ENCODE measurements at regions not wholly inside any gene's neighbourhood (a gene's known extent, or its start where the extent isn't known, plus 50 kb on each side); places are given as distances from the start of the nearest gene placed in this dataset.
"Not testable (repeated sequence)": the region's sequence is repeated elsewhere in the genome, so short reads cannot be mapped to it uniquely, and the experiment has no call there.

GRCh38 chr1:190832511-190832910 lies 354.8 kb upstream of the BRINP3 start:
- no peak for DNase-seq (ENCODE audit: low read depth)

- no peak for DNase-seq (ENCODE audit: low read depth)
Measured at GRCh38 chr1:190835658-190836057, 358.0 kb upstream of the BRINP3 start.

- not testable (repeated sequence) for DNase-seq (ENCODE audit: low read depth)
Measured at GRCh38 chr1:190837200-190837599, 359.5 kb upstream of the BRINP3 start.

GRCh38 chr1:190837888-190838287 lies 360.2 kb upstream of the BRINP3 start:
- DNase-seq (ENCODE audit: low read depth), result no peak

- no peak for DNase-seq (ENCODE audit: low read depth)
Measured at GRCh38 chr1:190847166-190847565, 369.5 kb upstream of the BRINP3 start.

- DNase-seq (ENCODE audit: low read depth), result no peak
Measured at GRCh38 chr1:190849346-190849745, 371.7 kb upstream of the BRINP3 start.

- no peak for DNase-seq (ENCODE audit: low read depth)
Measured at GRCh38 chr1:190852611-190853010, 374.9 kb upstream of the BRINP3 start.

- DNase-seq (ENCODE audit: low read depth), result no peak
Measured at GRCh38 chr1:190858140-190858539, 380.5 kb upstream of the BRINP3 start.

- no peak for DNase-seq (ENCODE audit: low read depth)
Measured at GRCh38 chr1:190864013-190864641, 386.5 kb upstream of the BRINP3 start.

- no peak for DNase-seq (ENCODE audit: low read depth)
Measured at GRCh38 chr1:190880352-190880751, 402.7 kb upstream of the BRINP3 start.

GRCh38 chr1:190881064-190881463 lies 403.4 kb upstream of the BRINP3 start:
- DNase-seq (ENCODE audit: low read depth), result no peak

- DNase-seq (ENCODE audit: low read depth), result no peak
Measured at GRCh38 chr1:190897233-190897632, 419.6 kb upstream of the BRINP3 start.

GRCh38 chr1:190904091-190904695 lies 426.5 kb upstream of the BRINP3 start:
- DNase-seq (ENCODE audit: low read depth), result no peak

GRCh38 chr1:190906206-190906725 lies 428.6 kb upstream of the BRINP3 start:
- no peak for DNase-seq (ENCODE audit: low read depth)

- DNase-seq (ENCODE audit: low read depth), result no peak
Measured at GRCh38 chr1:190908246-190908645, 430.6 kb upstream of the BRINP3 start.

GRCh38 chr1:190908691-190909090 lies 431.0 kb upstream of the BRINP3 start:
- DNase-seq (ENCODE audit: low read depth), result no peak

- DNase-seq (ENCODE audit: low read depth), result no peak
Measured at GRCh38 chr1:190935925-190936324, 458.3 kb upstream of the BRINP3 start.

GRCh38 chr1:190936337-190936736 lies 458.7 kb upstream of the BRINP3 start:
- DNase-seq (ENCODE audit: low read depth), result no peak

- DNase-seq (ENCODE audit: low read depth), result no peak
Measured at GRCh38 chr1:190940951-190941350, 463.3 kb upstream of the BRINP3 start.

- DNase-seq (ENCODE audit: low read depth), result no peak
Measured at GRCh38 chr1:190942475-190942874, 464.8 kb upstream of the BRINP3 start.

- not testable (repeated sequence) for DNase-seq (ENCODE audit: low read depth)
Measured at GRCh38 chr1:190943722-190944121, 466.1 kb upstream of the BRINP3 start.

- DNase-seq (ENCODE audit: low read depth), result no peak
Measured at GRCh38 chr1:190949939-190950338, 472.3 kb upstream of the BRINP3 start.

GRCh38 chr1:190957565-190957964 lies 479.9 kb upstream of the BRINP3 start:
- DNase-seq (ENCODE audit: low read depth), result no peak

- DNase-seq (ENCODE audit: low read depth), result no peak
Measured at GRCh38 chr1:190963321-190963720, 485.7 kb upstream of the BRINP3 start.

All from RPMI7951 (cell line).